ENCODE measurements at regions not wholly inside any gene's neighbourhood (a gene's known extent, or its start where the extent isn't known, plus 50 kb on each side); places are given as distances from the start of the nearest gene placed in this dataset.
A peak's percentile ranks its signal among the peaks of the same experiment; 100 is the strongest.

GRCh38 chr15:29601811-29602210, 220.5 kb downstream of the TJP1 start (continued):
- no peak for TF ChIP-seq ZNF398 (tag by site-specific recombination; IDR thresholded peaks at IDR 0.05)
- TF ChIP-seq ZNF274 (IDR thresholded peaks at IDR 0.05; ENCODE audit: low read length): no peak
- TF ChIP-seq ZNF274 (tag by site-specific recombination; IDR thresholded peaks at IDR 0.05; ENCODE audit: borderline replicate concordance): no peak
- no peak for TF ChIP-seq ZNF280D (tag by site-specific recombination; IDR thresholded peaks at IDR 0.05)
- TF ChIP-seq TSHZ1 (tag by site-specific recombination; IDR thresholded peaks at IDR 0.05; ENCODE audit: borderline replicate concordance): no peak
- no peak for TF ChIP-seq SETDB1 (IDR thresholded peaks at IDR 0.05; ENCODE audit: insufficient read length, low read length)
- no peak for TF ChIP-seq SCRT2 (tag by site-specific recombination; IDR thresholded peaks at IDR 0.05)
- no peak for TF ChIP-seq ZNF202 (tag by site-specific recombination; IDR thresholded peaks at IDR 0.05; ENCODE audit: borderline replicate concordance)
- no peak for TF ChIP-seq ZNF335 (tag by site-specific recombination; conservative IDR thresholded peaks at IDR 0.05)

GRCh38 chr15:29600262-29600661, 222.0 kb downstream of the TJP1 start:
- ChIA-PET CTCF (no interaction called here), POLR2A (interaction anchor here (0.5 kb wide), 1 partner anchor 18 kb away, joined by 3 read pairs; no protein-coding TSS in a partner anchor)
- no peak overlapping the region for H3K4me3 ChIP-seq (ENCODE audit: low read depth, low read length)
- no peak overlapping the region for H3K27ac ChIP-seq (ENCODE audit: extremely low read depth, low read depth, low read length)
- no peaks in the 10 kb centered on the region for H3K36me3 ChIP-seq (ENCODE audit: control insufficient read depth in 2 of 2, insufficient read depth in 1 of 2, low read length in 2 of 2)
- no peaks in the 10 kb centered on the region for H3K9me3 ChIP-seq (ENCODE audit: control insufficient read depth, insufficient read depth, low read depth, low read length)
- no peaks in the 10 kb centered on the region for H3K4me1 ChIP-seq (ENCODE audit: control insufficient read depth, insufficient read depth, low read length)
- TF ChIP-seq ZFP3 (tag by site-specific recombination; IDR thresholded peaks at IDR 0.05; ENCODE audit: low read depth) (no peak), ZNF398 (tag by site-specific recombination; IDR thresholded peaks at IDR 0.05) (no peak), ZNF513 (tag by site-specific recombination; IDR thresholded peaks at IDR 0.05) (peak; percentile 95)
